A673 (cell line): ENCODE measurements at regions not wholly inside any gene's neighbourhood (a gene's known extent, or its start where the extent isn't known, plus 50 kb on each side); places are given as distances from the start of the nearest gene placed in this dataset.

ENCODE experiments used
- BruUV-seq: library from RNA; stranded (reverse); fragments of 400-500 nt; replicated peaks from 2 replicates; lab custom pipeline; 2021; lab: Mats Ljungman, UMichigan
- CTCF ChIA-PET: fragments of 300-600 bp; sonication (Branson Sonifier 250); formaldehyde crosslinking; loops from one replicate; lab custom pipeline; 2022; ENCODE audit warnings: antibody characterized with exemption; lab: Charles Lee
- POLR2A ChIA-PET: fragments of 300-600 bp; sonication (Branson Sonifier 250); formaldehyde crosslinking; loops from one replicate; lab custom pipeline; 2022; ENCODE audit warnings: antibody characterized with exemption; ENCODE audit not compliant: low non-redundant PET; lab: Charles Lee
- DNase-seq: peaks from one replicate; pipeline ENCODE4 v3.0.0-alpha.2; 2015; ENCODE audit warnings: low spot score
- H3K27ac ChIP-seq: fragments of 200-600 bp; sonication (generic); 2 replicates; pipeline ENCODE4 v1.5.1; 2016; ENCODE audit warnings: mixed run types, low read depth, mild to moderate bottlenecking, mixed read lengths, antibody characterized with exemption, low read length; ENCODE audit not compliant: poor library complexity, severe bottlenecking
- H3K27me3 ChIP-seq: fragments of 200-600 bp; sonication (generic); replicated peaks from 2 replicates; pipeline ENCODE4 v1.6.1; 2017; ENCODE audit warnings: mixed run types, low read depth, mild to moderate bottlenecking, mixed read lengths, antibody characterized with exemption, low read length; ENCODE audit not compliant: insufficient read depth, poor library complexity
- H3K36me3 ChIP-seq: fragments of 200-600 bp; sonication (generic); 2 replicates; pipeline ENCODE4 v1.6.1; 2016; ENCODE audit warnings: mixed run types, mild to moderate bottlenecking, mixed read lengths, antibody characterized with exemption, low read length; ENCODE audit not compliant: insufficient read depth, poor library complexity, severe bottlenecking
- H3K4me1 ChIP-seq: fragments of 200-600 bp; sonication (generic); 2 replicates; pipeline ENCODE4 v1.6.1; 2017; ENCODE audit warnings: mixed run types, mild to moderate bottlenecking, mixed read lengths, antibody characterized with exemption, low read length; ENCODE audit not compliant: insufficient read depth, poor library complexity, severe bottlenecking
- H3K4me3 ChIP-seq: fragments of 200-600 bp; sonication (generic); 2 replicates; pipeline ENCODE4 v1.5.1; 2016; ENCODE audit warnings: low read depth, mixed run types, mild to moderate bottlenecking, mixed read lengths, low read length; ENCODE audit not compliant: poor library complexity, severe bottlenecking
- H3K9me3 ChIP-seq: fragments of 200-600 bp; sonication (generic); 2 replicates; pipeline ENCODE4 v1.6.1; 2016; ENCODE audit warnings: mixed run types, low read depth, mild to moderate bottlenecking, mixed read lengths, antibody characterized with exemption, low read length; ENCODE audit not compliant: poor library complexity, severe bottlenecking
- EZH2 ChIP-seq: fragments of 200-600 bp; sonication (generic); IDR thresholded peaks from 2 replicates; pipeline ENCODE4 v1.6.1; 2017; ENCODE audit warnings: borderline replicate concordance, low read depth, mild to moderate bottlenecking, mixed read lengths, antibody characterized with exemption, low read length; ENCODE audit not compliant: poor library complexity, severe bottlenecking
- intact Hi-C: fragments of 100-400 bp; cut with micrococcal nuclease; formaldehyde crosslinking; loops from one replicate; pipeline ENCODE4 v1.10.0; 2022; ENCODE audit not compliant: unreplicated experiment
- TF ChIP-seq, protein P1 (sequence below): fragments of 300-800, 200-600 bp; sonication (generic); conservative IDR thresholded peaks from 2 replicates; pipeline ENCODE4 v1.5.1; 2017; ENCODE audit warnings: low read depth, mild to moderate bottlenecking, antibody characterized with exemption, low read length, moderate library complexity, mixed read lengths

DNA sequence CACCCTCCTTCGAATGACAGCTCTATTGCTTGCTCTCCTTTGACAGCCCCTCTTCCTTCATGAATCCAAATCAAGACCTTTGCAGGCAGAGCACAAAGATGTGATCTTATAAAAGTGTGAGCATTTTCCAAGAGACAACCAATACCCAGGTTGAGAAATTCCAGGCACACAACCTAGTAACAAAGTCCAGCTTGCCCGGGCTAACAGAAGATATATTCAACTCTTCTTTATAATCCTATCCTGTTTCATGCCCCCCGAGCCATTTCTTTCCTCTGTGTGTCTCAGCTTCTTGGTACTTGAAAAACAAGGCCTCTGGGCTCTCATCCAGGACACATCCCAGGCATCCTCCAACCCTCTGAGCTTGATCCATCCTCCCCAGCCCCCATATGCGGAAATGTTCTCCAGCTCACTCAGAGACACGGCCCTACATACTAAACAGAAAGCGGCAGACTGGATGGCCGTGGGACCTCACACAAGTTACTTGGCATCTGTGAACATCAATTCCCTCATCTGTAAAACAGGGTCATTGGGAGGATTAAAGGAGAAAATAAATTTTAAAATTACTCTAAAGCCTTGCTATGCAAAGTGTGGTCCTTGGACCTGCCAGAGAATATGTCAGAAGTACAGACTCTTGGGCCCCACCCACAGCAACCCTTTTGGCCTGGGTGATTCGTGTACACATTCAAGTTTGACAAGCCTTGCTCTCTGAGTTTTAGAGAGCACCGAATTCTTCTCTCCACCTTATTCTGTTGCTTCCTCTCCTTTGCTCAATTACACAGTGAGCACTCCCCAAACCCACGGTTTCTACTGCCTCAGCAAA lies 627.0 kb downstream of the BCOR start:
- H3K27ac ChIP-seq = no peak overlapping the region
- H3K36me3 ChIP-seq = no peaks in the 10 kb centered on the region
- BruUV-seq = no TSS peak
- no peak for TF ChIP-seq EZH2
- TF ChIP-seq, protein P1, sequence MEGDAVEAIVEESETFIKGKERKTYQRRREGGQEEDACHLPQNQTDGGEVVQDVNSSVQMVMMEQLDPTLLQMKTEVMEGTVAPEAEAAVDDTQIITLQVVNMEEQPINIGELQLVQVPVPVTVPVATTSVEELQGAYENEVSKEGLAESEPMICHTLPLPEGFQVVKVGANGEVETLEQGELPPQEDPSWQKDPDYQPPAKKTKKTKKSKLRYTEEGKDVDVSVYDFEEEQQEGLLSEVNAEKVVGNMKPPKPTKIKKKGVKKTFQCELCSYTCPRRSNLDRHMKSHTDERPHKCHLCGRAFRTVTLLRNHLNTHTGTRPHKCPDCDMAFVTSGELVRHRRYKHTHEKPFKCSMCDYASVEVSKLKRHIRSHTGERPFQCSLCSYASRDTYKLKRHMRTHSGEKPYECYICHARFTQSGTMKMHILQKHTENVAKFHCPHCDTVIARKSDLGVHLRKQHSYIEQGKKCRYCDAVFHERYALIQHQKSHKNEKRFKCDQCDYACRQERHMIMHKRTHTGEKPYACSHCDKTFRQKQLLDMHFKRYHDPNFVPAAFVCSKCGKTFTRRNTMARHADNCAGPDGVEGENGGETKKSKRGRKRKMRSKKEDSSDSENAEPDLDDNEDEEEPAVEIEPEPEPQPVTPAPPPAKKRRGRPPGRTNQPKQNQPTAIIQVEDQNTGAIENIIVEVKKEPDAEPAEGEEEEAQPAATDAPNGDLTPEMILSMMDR = no peak
- no peaks in the 10 kb centered on the region for H3K4me1 ChIP-seq
- CTCF ChIA-PET = no interaction called here
- intact Hi-C loops = no loop called here
- DNase-seq = no peak
- no peaks in the 10 kb centered on the region for H3K9me3 ChIP-seq
- H3K4me3 ChIP-seq = no peak overlapping the region
- H3K27me3 ChIP-seq = no peaks in the 10 kb centered on the region
- POLR2A ChIA-PET = no interaction called here

DNA sequence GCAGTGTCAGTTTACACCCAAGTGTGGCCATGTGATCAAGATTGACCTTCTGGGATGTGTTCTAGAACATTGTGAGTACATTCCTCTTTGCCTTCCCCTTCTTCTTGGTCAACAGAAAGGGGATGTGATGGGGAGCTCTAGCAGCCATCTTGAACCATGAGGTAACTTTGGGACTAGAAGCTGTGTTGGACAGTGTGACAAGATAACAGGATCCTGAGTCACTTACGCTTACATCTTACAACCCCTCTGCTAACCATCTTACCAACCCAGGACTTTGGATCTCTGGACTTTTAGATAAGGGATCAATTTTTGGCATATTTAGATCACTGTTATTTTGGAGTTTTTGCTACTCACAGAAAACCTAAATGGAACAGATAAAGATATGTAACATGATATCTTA lies 625.6 kb downstream of the BCOR start:
- H3K4me1 ChIP-seq = no peaks in the 10 kb centered on the region
- intact Hi-C loops = no loop called here
- no peaks in the 10 kb centered on the region for H3K9me3 ChIP-seq
- H3K27ac ChIP-seq = no peak overlapping the region
- no TSS peak for BruUV-seq
- H3K36me3 ChIP-seq = no peaks in the 10 kb centered on the region
- TF ChIP-seq, protein P1 = no peak
- TF ChIP-seq EZH2 = no peak
- ChIA-PET CTCF (no interaction called here), POLR2A (no interaction called here)
- no peak overlapping the region for H3K4me3 ChIP-seq
- H3K27me3 ChIP-seq = no peaks in the 10 kb centered on the region
- no peak for DNase-seq

DNA sequence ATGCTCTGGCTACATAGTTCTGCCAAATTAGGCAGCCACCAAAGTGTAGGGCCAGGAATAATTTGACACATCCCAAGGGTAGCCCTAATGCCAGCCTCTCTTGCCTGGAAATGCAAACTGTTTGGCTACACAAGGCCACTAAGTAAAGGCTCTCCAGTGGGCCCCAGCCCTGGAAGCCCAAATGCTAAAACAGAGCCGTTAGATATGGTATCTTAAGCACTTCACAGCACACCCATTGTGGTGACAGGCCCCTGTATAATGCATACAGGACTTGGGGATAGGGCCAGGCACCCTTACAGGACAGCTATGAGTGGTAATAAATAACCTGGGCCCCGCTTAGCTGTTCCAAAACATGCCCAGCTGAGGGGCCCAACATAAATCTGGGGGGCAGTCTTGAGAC lies 623.9 kb downstream of the BCOR start:
- TF ChIP-seq EZH2 = no peak
- TF ChIP-seq, protein P1 = no peak
- ChIA-PET CTCF (no interaction called here), POLR2A (no interaction called here)
- no peaks in the 10 kb centered on the region for H3K27me3 ChIP-seq
- H3K27ac ChIP-seq = no peak overlapping the region
- no peak overlapping the region for H3K4me3 ChIP-seq
- no peaks in the 10 kb centered on the region for H3K9me3 ChIP-seq
- intact Hi-C loops = no loop called here
- no peaks in the 10 kb centered on the region for H3K4me1 ChIP-seq
- BruUV-seq = no TSS peak
- H3K36me3 ChIP-seq = no peaks in the 10 kb centered on the region
- DNase-seq = no peak
